ENCODE measurements at regions not wholly inside any gene's neighbourhood (a gene's known extent, or its start where the extent isn't known, plus 50 kb on each side); places are given as distances from the start of the nearest gene placed in this dataset.
"Not testable (repeated sequence)": the region's sequence is repeated elsewhere in the genome, so short reads cannot be mapped to it uniquely, and the experiment has no call there.

GRCh38 chr3:145333931-145334330 lies 827.1 kb downstream of the PLOD2 start:
- no peak for DNase-seq

- DNase-seq = no peak
Measured at GRCh38 chr3:145355206-145355605, 805.8 kb downstream of the PLOD2 start.

GRCh38 chr3:145357453-145357852 lies 803.5 kb downstream of the PLOD2 start:
- no peak for DNase-seq

GRCh38 chr3:145359040-145359439 lies 801.9 kb downstream of the PLOD2 start:
- no peak for DNase-seq

- DNase-seq = no peak
Measured at GRCh38 chr3:145368748-145369147, 792.2 kb downstream of the PLOD2 start.

- DNase-seq = no peak
Measured at GRCh38 chr3:145370870-145371269, 790.1 kb downstream of the PLOD2 start.

- no peak for DNase-seq
Measured at GRCh38 chr3:145377301-145377700, 783.7 kb downstream of the PLOD2 start.

DNA sequence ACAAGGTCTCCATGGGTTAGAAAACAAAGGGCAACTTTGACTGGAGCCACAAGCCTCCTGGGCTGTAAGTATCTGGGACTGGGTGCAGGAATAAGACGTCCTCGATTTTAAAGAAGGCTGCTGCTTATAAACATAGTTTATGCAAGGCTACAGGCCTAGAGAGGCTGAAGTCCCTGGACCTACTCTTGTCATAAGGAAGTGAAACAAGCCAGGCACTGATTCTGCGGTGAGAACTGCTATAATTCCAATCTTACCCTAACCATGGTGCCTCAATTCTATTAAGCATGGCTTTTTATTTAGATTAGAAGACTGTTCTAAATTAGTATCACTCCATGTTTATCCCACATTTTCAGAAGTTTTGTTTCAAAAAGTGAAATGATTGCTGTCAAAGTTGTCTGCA lies 777.6 kb downstream of the PLOD2 start:
- no peak for DNase-seq

DNA sequence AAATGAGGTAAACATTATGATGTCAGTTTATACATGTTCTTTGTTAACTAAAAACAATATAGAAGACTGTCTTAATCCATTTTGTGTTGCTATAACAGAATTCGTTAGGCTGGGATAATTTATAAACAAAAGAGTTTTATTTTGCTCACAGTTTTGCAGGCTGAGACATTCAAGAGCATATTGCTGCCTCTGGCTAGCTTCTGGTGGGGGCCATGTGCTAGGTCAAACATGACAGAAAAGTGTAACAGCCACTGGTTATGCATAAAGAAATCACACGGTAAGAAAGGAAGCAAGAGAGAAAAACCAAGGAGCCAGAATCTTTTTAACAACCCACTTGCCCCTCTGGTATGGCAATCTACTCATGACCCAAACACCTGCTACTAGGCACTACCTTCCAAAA lies 776.7 kb downstream of the PLOD2 start:
- no peak for DNase-seq

GRCh38 chr3:145387211-145387610 lies 773.8 kb downstream of the PLOD2 start:
- no peak for DNase-seq

- no peak for DNase-seq
Measured at GRCh38 chr3:145395421-145395820, 765.6 kb downstream of the PLOD2 start.

DNA sequence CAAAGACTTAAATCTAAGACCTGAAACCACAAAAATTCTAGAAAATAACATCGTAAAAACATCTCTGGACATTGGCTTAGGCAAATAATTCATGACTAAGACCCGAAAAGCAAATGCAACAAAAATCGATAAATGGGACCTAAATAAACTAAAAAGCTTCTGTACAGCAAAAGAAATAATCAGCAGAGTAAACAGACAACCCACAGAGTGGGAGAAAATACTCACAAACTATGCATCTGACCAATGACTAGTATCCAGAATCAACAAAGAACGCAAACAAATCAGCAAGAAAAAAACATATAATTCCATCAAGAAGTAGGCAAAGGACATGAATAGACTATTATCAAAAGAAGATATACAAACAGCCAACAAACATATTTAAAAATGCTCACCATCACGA lies 749.4 kb downstream of the PLOD2 start:
- no peak for DNase-seq

- no peak for DNase-seq
Measured at GRCh38 chr3:145417678-145418077, 743.3 kb downstream of the PLOD2 start.

GRCh38 chr3:145422556-145422955 lies 738.4 kb downstream of the PLOD2 start:
- DNase-seq = no peak

- DNase-seq = no peak
Measured at GRCh38 chr3:145427355-145427754, 733.6 kb downstream of the PLOD2 start.

DNA sequence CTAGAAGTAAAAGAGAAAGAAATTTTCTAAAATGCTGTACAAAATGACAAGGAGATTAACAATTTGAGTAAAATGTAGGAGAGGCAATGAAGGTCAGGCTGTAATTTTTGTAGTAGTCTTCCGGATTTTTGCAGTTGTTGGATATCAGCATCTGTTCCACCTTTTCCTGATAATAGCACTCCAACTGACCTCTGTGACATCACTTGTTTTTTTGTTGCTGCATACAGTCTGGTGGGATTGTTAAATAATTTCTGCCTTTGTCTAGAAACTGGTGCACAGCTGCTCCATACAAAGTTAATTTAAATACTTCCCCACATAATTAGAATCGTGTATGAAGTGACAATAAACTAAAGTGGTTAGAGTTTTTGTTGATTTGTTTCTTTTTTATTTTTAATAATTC lies 731.4 kb downstream of the PLOD2 start:
- DNase-seq = no peak

GRCh38 chr3:145448436-145448835 lies 712.5 kb downstream of the PLOD2 start:
- no peak for DNase-seq

GRCh38 chr3:145450018-145450682 lies 710.8 kb downstream of the PLOD2 start:
- no peak for DNase-seq

GRCh38 chr3:145457825-145458552 lies 703.0 kb downstream of the PLOD2 start:
- no peak for DNase-seq

DNA sequence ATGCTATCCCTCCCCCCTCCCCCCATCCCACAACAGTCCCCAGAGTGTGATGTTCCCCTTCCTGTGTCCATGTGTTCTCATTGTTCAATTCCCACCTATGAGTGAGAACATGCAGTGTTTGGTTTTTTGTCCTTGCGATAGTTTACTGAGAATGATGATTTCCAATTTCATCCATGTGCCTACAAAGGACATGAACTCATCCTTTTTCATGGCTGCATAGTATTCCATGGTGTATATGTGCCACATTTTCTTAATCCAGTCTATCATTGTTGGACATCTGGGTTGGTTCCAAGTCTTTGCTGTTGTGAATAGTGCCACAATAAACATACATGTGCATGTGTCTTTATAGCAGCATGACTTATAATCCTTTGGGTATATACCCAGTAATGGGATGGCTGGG lies 701.3 kb downstream of the PLOD2 start:
- not testable (repeated sequence) for DNase-seq

DNA sequence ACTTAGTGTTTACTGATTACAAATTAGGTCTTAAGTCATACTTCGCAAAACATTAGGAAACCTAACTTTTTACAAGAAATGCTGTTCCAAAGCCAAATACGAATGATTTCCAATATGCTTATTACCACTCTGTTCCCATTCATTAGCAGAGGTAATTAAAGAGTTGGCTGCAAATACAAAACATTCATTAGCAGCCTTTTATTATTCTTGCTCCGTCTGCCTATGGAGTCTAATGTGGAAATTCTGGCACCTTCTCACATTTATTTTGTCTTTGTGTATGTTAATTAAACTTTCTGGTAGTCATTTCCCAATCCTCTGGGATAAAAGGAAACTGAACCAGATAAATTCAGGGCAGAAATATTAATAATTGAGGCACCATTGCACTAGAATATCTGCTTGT lies 689.0 kb downstream of the PLOD2 start:
- DNase-seq = no peak

DNA sequence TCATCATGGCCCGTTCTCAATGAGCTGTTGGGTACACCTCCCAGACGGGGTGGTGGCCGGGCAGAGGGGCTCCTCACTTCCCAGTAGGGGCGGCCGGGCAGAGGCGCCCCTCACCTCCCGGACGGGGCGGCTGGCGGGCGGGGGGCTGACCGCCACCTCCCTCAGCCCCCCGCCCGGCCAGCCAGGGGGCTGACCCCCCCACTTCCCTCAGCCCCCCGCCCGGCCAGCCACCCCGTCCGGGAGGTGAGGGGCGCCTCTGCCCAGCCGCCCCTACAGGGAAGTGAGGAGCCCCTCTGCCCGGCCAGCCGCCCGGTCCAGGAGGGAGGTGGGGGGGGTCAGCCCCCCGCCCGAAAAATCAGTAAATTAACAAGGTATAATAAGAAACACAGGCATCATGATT lies 678.2 kb downstream of the PLOD2 start:
- not testable (repeated sequence) for DNase-seq

- DNase-seq = no peak
Measured at GRCh38 chr3:145483992-145484391, 677.0 kb downstream of the PLOD2 start.

GRCh38 chr3:145489011-145489410 lies 672.0 kb downstream of the PLOD2 start:
- no peak for DNase-seq
